SKM-1 (cell line): ENCODE measurements at regions not wholly inside any gene's neighbourhood (a gene's known extent, or its start where the extent isn't known, plus 50 kb on each side); places are given as distances from the start of the nearest gene placed in this dataset.
A peak's percentile ranks its signal among the peaks of the same experiment; 100 is the strongest.
"Not testable (repeated sequence)": the region's sequence is repeated elsewhere in the genome, so short reads cannot be mapped to it uniquely, and the experiment has no call there.

Experiments
- DNase-seq: peaks from one replicate; lab custom pipeline; 2025; ENCODE audit not compliant: unreplicated experiment; lab: John Stamatoyannopoulos, UW

DNA sequence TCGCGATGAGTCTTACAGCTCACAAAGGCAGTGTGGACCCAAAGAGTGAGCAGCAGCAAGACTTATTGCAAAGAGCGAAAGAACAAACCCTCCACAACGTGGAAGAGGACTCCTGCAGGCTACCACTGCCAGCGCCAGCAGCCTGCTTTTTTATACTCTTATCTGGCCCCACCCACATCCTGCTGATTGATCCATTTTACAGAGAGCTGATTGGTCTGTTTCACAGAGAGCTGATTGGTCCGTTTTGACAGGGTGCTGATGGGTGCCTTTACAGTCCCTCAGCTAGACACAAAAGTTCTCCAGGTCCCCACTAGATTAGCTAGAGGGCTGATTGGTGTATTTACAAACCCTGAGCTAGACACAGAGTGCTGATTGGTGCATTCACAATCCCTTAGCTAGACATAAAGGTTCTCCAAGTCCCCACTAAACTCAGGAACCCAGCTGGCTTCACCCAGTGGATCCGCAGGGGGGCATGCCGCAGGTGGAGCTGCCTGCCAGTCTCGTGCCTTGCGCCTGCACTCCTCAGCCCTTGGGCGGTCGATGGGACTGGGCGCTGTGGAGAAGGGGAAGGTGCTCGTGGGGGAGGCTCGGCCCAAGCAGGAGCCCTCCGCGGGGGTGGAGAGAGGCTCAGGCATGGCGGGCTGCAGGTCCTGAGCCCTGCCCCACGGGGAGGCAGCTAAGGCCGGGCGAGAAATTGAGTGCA is 75.7 kb downstream of the QDPR start:
- DNase-seq = not testable (repeated sequence)

DNA sequence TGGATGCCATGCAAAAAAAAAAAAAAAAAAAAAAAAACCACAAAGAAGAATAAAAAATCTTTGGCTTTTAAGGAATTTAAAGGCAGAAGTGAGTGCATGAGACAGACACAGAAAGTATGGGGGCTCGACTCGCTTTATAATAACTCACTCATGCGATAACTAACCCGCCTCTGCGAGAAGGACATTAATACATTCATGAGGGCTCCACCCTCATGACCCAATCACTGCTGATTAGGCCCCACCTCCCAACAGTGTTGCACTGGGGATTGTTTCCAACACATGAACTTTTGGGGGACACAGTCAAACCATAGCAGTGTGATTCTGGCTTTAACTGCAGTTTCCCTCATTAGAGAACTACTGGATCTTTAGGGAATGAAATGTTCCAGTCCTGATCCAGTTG is 78.1 kb downstream of the QDPR start:
- DNase-seq = no peak

DNA sequence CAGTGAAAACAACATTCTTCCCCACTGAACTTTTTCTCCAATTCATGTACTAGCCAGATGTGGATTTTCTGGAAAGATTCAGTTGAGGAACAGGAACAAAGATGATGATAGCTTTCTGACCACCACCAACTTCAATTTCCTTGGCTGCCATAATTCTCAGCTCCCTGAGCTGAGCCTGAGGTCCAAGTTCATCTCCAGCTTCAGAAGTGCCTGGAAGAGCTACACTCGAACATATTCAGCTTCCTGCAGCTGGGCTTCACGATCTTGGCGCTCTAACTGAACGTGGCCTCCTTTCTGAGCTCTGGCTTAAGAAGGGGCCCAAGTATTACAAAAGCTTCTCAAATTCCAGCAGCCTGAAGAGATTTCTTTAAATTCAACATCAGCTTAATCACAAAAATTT is 83.9 kb downstream of the QDPR start:
- no peak for DNase-seq

DNA sequence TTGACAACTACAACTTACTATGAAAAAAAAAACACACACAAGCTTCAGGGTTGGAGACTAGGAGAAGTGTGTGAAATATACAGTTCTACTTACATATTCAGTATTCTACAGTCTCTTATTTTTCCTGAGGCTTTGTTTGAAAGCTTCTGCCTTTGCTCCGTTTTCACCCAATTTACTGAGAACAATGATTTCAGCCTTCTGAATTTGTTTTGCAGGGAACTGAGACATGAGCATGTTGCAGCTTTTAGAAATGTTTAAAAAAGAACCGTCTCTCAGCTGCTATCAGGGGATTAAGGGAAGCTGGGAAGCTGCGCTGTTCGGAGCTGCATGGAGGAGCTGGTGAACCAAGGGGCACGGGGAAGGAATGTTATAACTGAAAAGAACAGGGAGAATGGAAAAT is 85.7 kb downstream of the QDPR start:
- no peak for DNase-seq

DNA sequence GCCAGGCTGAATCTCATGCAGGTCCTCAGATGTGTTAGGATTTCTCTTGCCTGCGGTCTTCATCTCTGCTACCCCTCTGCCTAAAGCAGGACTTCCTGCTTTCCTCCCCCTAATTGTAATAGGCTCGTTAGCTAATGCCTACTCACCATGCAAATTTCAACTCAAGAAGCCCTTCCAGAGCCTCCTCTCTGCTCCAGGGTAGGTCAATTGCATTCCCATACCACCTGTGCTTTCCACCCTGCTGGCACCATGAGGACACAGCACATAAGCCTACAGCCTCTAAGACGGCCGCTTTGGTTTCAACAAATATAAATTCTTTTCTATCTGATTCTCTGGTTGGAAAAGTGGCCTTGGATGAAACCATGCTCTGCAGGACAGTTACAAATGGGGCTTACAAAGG is 93.9 kb downstream of the QDPR start:
- no peak for DNase-seq

DNA sequence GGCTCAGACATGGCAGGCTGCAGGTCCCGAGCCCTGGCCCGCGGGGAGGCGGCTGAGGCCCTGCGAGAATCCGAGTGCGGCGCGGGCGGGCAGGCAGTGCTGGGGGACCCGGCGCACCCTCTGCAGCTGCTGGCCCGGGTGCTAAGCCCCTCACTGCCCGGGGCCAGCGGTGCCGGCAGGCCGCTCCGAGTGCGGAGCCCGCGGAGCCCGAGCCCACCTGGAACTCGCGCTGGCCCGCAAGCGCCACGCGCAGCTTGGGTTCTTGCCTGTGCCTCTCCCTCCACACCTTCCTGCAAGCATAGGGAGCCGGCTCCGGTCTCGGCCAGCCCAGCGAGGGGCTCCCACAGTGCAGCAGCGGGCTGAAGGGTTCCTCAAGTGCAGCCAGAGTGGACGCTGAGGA is 97.5 kb downstream of the QDPR start:
- DNase-seq = no peak

DNA sequence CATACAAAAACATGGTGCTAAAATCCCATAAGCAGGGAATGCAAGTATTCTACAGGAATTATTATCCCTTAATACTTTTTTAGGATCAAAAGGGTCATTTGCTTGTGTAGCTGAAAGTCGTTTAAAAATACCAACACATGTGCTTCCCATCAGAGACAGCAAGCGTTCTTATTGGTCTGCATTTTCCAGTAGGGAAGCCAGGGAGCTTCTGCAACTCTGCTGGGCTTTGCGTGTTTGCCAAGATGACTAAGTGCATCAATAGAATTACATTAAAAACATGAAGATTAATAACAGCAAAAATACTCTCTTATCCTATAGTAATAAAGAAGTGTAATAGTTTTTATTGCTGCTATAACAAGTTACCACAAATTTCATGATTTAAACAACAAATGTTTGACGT is 111.2 kb downstream of the QDPR start:
- no peak for DNase-seq

DNA sequence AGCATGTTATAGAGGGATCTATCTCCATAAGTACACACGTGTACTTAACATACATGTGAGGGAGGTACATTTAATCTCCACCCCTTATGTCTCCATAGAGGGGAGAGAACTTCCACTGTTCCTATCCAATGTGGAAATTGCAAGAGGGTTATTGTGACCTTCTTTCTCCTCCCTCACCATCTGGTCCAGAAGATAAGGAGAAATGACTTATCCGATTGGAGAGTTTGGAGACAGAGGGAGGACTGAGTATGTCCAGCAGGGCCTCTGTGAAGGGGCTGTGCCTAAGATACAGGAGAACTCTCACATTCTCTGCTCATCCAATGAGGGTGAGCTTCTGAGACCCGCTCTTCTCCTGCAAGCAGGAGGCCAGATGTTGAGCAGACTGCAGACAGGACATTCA is 113.1 kb downstream of the QDPR start:
- no peak for DNase-seq

DNA sequence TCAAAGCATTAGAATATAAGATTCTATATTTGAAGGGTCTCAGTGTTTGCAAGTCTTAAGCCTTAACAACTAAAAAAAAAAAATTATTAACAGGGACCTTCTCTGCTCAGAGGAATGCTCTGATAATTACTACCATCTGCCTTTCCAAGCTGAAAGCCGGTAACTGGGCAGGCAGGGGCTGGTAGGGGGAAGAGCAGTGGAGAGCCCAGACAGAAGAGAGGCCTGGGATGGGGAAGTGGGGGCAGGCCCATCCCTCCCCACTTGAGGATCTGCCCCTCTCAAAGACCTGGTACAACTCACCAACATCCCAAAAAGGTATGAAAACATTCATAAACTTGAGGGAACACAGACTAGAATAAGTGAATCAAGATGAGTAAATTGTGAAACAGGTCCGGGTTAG is 113.9 kb downstream of the QDPR start:
- no peak for DNase-seq

DNA sequence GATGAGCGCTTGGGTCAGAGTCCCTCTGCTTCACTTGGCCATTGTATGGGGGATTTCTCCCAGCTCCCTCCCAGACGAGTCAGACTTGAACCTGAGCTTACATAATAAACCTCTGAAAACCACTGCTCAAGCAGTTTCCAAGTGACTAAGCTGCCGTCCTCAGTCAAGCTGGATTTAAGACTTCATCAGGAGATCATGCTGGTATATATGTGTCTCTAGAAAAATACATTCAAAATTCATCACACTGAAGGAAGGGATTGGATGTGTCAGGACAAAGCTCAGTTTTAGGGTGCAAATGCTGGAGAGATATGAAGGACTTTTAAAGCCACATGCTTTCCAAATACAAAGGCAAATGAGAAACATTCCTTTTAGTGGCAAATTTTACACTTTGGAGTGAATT is 114.3 kb downstream of the QDPR start:
- no peak for DNase-seq

DNA sequence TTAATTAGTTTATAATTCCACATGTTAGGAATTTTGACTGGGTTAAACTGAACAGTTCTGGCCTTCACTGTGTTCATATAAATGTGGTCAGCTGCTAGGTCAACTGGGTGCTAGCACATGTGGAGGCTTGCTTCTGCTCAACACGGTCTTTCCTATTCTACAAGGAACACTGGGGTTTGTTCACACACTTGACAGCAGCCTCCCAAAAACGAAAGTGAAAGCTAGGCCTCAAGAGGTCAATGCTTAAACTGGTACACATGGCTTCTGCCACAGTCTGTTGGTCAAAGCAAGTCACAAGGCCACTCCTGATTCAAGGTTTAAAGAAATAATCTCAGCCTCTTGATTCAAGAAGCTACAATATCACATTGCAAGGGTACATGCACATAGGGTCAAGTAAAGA is 126.5 kb downstream of the QDPR start:
- no peak for DNase-seq

DNA sequence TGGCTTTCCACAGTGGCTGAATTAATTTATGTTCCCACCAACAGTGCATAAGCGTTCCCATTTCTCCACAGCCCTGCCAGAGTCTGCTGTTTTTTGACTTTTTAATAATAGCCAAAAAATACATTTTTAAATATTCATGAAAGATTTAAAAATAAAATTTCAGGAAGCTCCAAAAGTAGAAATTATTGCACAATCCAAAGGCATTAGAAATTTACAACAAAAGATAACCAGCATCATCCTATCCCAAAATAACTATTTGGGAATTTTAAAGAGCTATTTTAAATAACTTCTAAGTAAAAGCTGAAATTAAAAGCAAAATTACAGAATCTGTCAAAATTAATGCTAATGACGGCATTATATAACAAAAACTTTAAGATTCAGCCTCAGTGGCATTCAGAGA is 131.5 kb downstream of the QDPR start:
- DNase-seq = no peak

DNA sequence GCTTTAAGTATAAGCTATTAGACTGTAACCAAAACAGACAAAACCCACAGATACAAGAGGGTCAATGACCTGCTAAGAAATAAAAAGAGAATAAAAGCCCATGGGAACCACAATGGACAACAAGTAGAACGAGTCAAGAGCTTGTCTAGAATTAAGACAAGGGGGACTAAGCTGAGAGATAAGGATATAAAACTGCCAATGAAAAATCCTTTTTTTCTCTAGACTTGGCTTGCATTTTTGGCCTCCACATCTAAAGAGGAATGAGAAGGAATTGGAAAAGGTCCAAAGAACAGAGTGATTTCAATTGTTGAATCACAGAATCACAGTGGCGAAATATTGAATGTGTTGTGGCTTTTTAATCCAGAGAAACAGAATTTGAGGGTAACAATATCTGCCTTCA is 135.7 kb downstream of the QDPR start:
- DNase-seq = no peak

DNA sequence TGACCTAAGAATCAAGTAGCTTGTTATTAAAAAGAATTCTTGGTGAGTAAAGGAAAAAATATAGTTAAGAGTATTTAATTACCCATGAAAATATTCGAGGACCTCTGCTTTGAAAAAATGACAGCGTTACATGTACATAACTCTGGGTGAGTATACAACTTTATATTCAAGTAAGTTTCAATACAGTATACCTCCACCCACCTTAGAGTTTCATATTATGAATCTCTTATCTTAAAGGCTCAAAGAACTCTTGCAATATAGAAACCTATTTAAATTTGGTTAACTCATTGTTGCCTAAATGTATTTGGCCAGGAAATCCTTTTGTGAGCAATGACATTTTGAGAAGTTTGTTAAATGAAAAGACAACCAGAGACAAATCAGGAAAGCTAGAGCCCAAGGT is 138.2 kb downstream of the QDPR start:
- DNase-seq = no peak

DNA sequence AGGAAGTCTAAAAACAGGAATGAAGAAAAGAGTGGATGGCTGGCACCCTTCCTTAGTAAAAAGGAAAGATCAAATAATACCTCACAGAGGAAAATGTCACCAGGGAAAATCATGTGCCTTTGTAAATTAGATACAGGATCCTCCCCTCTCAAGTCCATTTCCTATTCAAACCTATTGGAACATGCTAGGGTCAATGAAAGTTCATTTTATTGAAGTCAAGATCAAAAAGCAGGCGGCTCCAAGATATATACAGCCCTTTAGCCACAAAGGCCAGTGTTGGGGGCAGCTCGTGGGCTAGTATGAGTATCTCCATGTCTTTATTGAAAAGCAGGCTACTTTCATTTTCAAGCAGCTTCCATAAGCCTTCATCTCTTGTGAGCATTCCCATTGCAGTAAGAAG is 141.1 kb downstream of the QDPR start:
- no peak for DNase-seq

DNA sequence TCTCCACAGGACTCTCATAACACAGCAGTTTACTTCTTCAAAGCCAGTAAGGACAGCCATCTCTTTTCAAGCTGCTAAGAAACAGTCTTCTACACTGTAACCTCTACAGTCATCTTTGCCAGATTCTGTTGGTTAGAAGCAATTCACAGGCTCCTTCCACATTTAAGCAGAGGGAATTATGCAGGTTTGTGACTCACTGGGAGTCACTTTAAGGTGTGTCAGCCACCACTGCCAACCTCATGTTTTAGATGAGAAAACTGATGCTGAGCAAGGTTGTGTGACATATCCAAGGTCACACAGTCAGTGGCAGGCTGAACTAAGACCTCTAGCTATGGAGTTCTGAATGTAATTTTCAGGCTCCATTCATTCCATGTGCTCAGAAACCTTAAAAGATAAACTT is 143.5 kb downstream of the QDPR start:
- no peak for DNase-seq

DNA sequence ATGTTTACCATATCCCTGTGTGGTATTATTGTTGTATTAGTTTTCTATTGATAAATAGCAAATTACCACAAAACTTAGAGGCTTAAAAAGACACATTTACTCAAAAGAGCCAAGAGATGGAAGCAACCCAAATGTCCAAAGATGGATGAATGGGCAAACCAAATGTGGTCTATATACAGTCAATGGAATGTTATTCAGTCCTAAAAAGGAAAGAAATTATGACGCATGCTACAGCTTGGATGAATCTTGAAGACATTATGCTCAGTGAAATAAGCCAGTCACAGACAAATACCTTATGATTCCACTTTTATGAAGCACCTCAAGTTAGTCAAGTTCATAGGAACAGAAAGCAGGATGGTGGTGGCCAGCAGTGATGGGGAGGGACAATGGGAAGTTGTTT is 144.7 kb downstream of the QDPR start:
- no peak for DNase-seq

DNA sequence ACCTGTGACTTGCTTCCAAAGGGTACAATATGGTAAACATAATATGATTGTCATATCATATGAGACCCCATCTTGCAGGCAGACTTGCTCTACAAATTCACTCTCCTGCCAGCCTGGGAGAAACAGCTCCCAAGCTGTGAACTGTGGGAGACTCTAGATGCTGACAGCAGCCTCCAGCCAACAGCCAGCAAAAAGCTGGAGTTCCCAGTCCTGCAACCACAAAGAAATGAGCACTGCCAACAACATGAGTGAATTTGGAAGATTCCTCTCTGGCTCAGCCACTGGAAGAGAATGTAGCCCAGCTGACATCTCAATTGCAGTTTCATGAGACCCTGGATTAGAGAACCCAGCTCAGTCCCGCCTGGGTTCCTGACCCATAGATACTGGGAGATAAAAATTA is 145.4 kb downstream of the QDPR start:
- DNase-seq = no peak

DNA sequence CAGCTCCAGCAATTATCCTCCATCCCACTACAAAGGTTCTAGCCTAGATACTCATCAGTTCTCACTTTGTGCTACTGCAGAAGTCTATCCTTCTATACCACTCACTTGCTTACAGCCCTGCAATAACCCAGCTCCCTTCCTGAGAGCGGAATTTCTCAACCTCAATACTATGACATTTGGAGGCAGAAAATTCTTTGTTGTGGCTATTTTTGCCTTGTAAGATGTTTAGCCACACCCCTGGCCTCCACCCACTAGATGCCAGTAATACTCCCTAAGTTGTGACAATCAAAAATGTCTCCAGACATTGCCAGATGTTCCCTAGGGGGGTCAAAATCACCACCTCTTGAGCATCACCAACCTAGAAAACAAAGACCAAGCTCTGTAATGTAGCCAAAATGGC is 149.5 kb downstream of the QDPR start:
- no peak for DNase-seq

DNA sequence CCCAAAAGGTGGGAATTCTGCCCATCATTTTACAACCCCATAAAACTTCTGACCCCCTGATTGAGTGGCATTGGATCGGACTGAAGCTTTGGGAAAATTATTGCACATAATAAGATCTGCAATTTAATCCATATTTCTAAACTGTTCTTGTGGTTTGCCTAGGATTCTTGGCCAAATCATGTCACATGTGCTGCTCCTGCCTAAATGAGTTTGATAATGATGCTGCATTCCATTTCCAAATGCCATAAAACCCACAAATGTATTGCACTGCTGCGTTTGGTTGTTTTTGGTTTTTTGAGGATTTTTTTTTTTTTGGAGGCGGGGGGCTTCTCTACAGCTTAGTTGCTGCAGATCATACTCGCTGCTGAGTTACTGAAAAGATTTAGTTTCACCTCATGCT is 153.6 kb downstream of the QDPR start:
- DNase-seq = no peak

DNA sequence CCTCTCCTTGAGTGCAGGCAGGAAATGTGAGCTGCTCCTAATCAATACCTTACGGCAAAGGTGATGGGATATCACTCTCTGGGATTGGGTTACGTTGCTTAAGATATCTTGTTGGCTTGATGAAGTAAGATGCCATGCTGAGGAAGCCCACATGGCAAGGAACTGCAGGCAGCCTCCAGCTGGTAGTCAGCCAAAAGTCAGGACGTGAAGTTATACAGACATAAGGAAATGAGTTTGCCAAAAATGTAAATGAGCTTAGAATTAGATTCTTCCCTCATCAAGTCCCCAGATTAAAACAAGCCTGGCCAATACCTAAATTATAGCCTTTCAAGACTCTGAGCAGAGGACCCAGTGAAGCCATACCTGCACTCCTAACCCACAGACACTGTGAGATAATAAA is 155.0 kb downstream of the QDPR start:
- DNase-seq = no peak

DNA sequence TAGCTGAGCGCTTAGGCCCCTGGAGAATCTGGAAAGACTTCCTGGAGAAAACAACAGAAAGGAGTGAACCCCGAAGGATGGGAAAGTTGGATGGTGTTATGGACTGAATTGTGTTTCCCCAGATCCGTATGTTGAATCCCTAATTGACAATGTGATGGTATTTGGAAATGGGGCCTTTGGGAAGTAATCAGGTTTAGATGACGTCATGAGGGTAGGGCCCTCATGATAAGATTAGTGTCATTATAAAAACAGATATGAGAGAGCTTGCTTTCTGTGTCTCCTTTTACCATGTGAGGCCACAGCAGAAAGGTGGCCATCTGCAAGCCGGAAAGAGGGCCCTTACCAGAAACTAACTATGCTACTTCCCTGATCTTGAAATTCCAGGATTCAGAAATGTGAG is 159.5 kb downstream of the QDPR start:
- no peak for DNase-seq

DNA sequence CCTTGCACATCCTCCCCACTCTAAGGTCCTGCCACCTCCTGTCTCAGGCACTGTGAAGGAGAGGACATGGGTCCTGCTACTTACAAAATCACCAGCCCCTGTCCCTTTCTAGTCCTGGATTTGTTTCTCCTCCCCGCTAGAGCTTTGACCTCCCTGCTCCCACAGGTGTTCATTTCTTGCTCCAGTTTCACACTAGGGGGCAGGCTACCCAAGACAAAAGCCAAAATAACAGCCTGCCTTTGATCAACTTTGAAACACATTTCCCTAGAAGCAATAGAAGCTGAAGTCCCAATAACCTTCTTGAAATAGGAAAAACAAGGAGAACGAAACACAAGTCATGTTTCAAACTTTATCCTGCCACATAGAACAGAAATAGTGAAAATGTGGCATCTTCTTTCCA is 164.4 kb downstream of the QDPR start:
- DNase-seq = peak; percentile 19

DNA sequence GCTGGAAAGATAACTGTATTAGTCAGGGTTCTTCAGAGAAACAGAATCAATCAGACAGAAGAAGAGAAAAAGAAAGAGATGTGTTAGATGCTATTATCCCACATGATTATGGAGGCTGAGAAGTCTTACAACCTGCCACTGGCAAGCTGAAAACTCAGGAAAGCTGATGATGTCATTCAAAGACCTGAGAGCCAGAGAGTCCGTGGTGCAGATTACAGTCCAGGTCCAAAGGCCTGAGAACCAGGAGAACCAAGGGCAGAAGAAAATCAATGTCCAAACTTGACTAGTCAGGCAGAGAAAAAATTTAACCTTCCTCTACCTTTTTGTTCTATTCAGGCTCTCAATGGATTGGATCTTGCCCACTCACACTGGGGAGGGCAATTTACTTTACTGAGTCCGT is 172.5 kb downstream of the QDPR start:
- DNase-seq = no peak
